ENCODE measurements at regions not wholly inside any gene's neighbourhood (a gene's known extent, or its start where the extent isn't known, plus 50 kb on each side); places are given as distances from the start of the nearest gene placed in this dataset.
A peak's percentile ranks its signal among the peaks of the same experiment; 100 is the strongest.

GRCh38 chr13:30816736-30817135 lies 81.4 kb downstream of the ALOX5AP start:
- no peak for DNase-seq (ENCODE audit: low read depth)
- TF ChIP-seq CTCF (conservative IDR thresholded peaks at IDR 0.05; ENCODE audit: low read depth, low read length), result no peak
- H3K4me3 ChIP-seq (ENCODE audit: low read depth, low read length), result no peak overlapping the region

GRCh38 chr13:30818323-30818960 lies 83.1 kb downstream of the ALOX5AP start:
- DNase-seq (ENCODE audit: low read depth), result no peak
- TF ChIP-seq CTCF (conservative IDR thresholded peaks at IDR 0.05; ENCODE audit: low read depth, low read length), result no peak
- H3K4me3 ChIP-seq (ENCODE audit: low read depth, low read length), result no peak overlapping the region

- no peak for TF ChIP-seq CTCF (conservative IDR thresholded peaks at IDR 0.05; ENCODE audit: low read depth, low read length)
- peak; percentile 35 for DNase-seq (ENCODE audit: low read depth)
- H3K4me3 ChIP-seq (ENCODE audit: low read depth, low read length), result no peak overlapping the region
These were observed 84.0 kb downstream of the ALOX5AP start for GRCh38 chr13:30819136-30819888.

GRCh38 chr13:30821421-30821820 lies 84.7 kb upstream of the MEDAG start:
- H3K4me3 ChIP-seq (ENCODE audit: low read depth, low read length), result no peak overlapping the region
- TF ChIP-seq CTCF (conservative IDR thresholded peaks at IDR 0.05; ENCODE audit: low read depth, low read length), result no peak
- DNase-seq (ENCODE audit: low read depth), result no peak

GRCh38 chr13:30824651-30825050 lies 81.4 kb upstream of the MEDAG start:
- no peak for TF ChIP-seq CTCF (conservative IDR thresholded peaks at IDR 0.05; ENCODE audit: low read depth, low read length)
- H3K4me3 ChIP-seq (ENCODE audit: low read depth, low read length), result no peak overlapping the region
- DNase-seq (ENCODE audit: low read depth), result no peak

GRCh38 chr13:30826911-30827577 lies 79.0 kb upstream of the MEDAG start:
- no peak for DNase-seq (ENCODE audit: low read depth)
- no peak for TF ChIP-seq CTCF (conservative IDR thresholded peaks at IDR 0.05; ENCODE audit: low read depth, low read length)
- no peak overlapping the region for H3K4me3 ChIP-seq (ENCODE audit: low read depth, low read length)
